Ishikawa (cell line): ENCODE measurements at regions not wholly inside any gene's neighbourhood (a gene's known extent, or its start where the extent isn't known, plus 50 kb on each side); places are given as distances from the start of the nearest gene placed in this dataset.

ENCODE experiments used
- CEBPB ChIP-seq: IDR thresholded peaks from 2 replicates; pipeline ENCODE4 v1.6.1; 2012
- CREB1 ChIP-seq: IDR thresholded peaks from 2 replicates; pipeline ENCODE4 v1.6.1; 2012; ENCODE audit warnings: low read depth
- EP300 ChIP-seq: IDR thresholded peaks from 2 replicates; pipeline ENCODE4 v1.6.1; 2012; ENCODE audit warnings: borderline replicate concordance
- MAX ChIP-seq: IDR thresholded peaks from 2 replicates; pipeline ENCODE4 v1.6.1; 2012
- NFIC ChIP-seq: IDR thresholded peaks from 2 replicates; pipeline ENCODE4 v1.6.1; 2012
- RAD21 ChIP-seq: IDR thresholded peaks from 2 replicates; pipeline ENCODE4 v1.6.1; 2012; ENCODE audit warnings: low read depth
- REST ChIP-seq: IDR thresholded peaks from 2 replicates; pipeline ENCODE4 v1.6.1; 2012; ENCODE audit warnings: low read depth, mild to moderate bottlenecking
- TAF1 ChIP-seq: IDR thresholded peaks from 2 replicates; pipeline ENCODE4 v1.6.1; 2012; ENCODE audit warnings: low read depth, mild to moderate bottlenecking
- TCF12 ChIP-seq: IDR thresholded peaks from 2 replicates; pipeline ENCODE4 v1.6.1; 2012; ENCODE audit warnings: low read depth
- TEAD4 ChIP-seq: IDR thresholded peaks from 2 replicates; pipeline ENCODE4 v1.6.1; 2012
- YY1 ChIP-seq: IDR thresholded peaks from 2 replicates; pipeline ENCODE4 v1.6.1; 2012; ENCODE audit warnings: low read depth
- ZBTB7A ChIP-seq: IDR thresholded peaks from 2 replicates; pipeline ENCODE4 v1.6.1; 2012; ENCODE audit warnings: low read depth

- TF ChIP-seq YY1 (no peak), TAF1 (no peak), CREB1 (no peak), TEAD4 (no peak), RAD21 (no peak), NFIC (no peak), CEBPB (no peak), MAX (no peak), REST (no peak), EP300 (no peak), ZBTB7A (no peak), TCF12 (no peak)
Observed at GRCh38 chr14:53549956-53550355, 396.8 kb upstream of the DDHD1 start.
